Breast epithelium (tissue), 3 donors: ENCODE measurements at regions not wholly inside any gene's neighbourhood (a gene's known extent, or its start where the extent isn't known, plus 50 kb on each side); places are given as distances from the start of the nearest gene placed in this dataset.

ENCODE experiments used
- CTCF ChIP-seq, 3 donors: fragments of 450-650 bp; IDR thresholded peaks; one replicate each; pipeline ENCODE4 v1.5.1; 2016 to 2017; ENCODE audit warnings: antibody characterized with exemption in 3 of 3, mild to moderate bottlenecking in 3 of 3, moderate library complexity in 3 of 3
- POLR2A ChIP-seq: fragments of 450-650 bp; IDR thresholded peaks from one replicate; pipeline ENCODE4 v1.6.1; 2016; ENCODE audit warnings: antibody characterized with exemption, mild to moderate bottlenecking, moderate library complexity
- POLR2AphosphoS5 ChIP-seq, 3 donors: sonication (generic); formaldehyde crosslinking; IDR thresholded peaks; one replicate each; pipeline ENCODE4 v1.6.1; 2017; ENCODE audit warnings: antibody characterized with exemption in 3 of 3

GRCh38 chr5:124394700-124395245 is 351.7 kb downstream of the ZNF608 start:
- TF ChIP-seq POLR2AphosphoS5 (IDR thresholded peaks at IDR 0.05): no peak
- no peak for TF ChIP-seq CTCF (IDR thresholded peaks at IDR 0.05)
- no peak for TF ChIP-seq POLR2A
